WTC11 (cell line): ENCODE measurements at regions not wholly inside any gene's neighbourhood (a gene's known extent, or its start where the extent isn't known, plus 50 kb on each side); places are given as distances from the start of the nearest gene placed in this dataset.

Experiments used
- ATAC-seq: fragments of 200-7000 bp; cut with Tn5 transposase; 2 replicates; pipeline ENCODE4 v1.10.0; 2021; ENCODE audit warnings: mild to moderate bottlenecking, moderate library complexity
- CTCF ChIA-PET: fragments of 300-600 bp; sonication (Branson Sonifier 250); formaldehyde crosslinking; loops from one replicate; lab custom pipeline; 2021; ENCODE audit warnings: antibody characterized with exemption; lab: Charles Lee
- POLR2A ChIA-PET: fragments of 350-600 bp; sonication (Branson Sonifier 250); formaldehyde crosslinking; loops from one replicate; lab custom pipeline; 2021; ENCODE audit warnings: antibody characterized with exemption; lab: Charles Lee
- DNase-seq: peaks from one replicate; pipeline ENCODE4 v3.0.0; 2021; ENCODE audit warnings: low spot score
- H3K27ac Mint-ChIP-seq: 2 replicates; pipeline ENCODE4 v1.8.0; 2021; ENCODE audit warnings: mixed read lengths
- H3K27me3 Mint-ChIP-seq: 2 replicates; pipeline ENCODE4 v1.8.0; 2021; ENCODE audit warnings: low read depth, mild to moderate bottlenecking, moderate library complexity, mixed read lengths
- H3K36me3 Mint-ChIP-seq: 2 replicates; pipeline ENCODE4 v1.8.0; 2021; ENCODE audit warnings: mixed read lengths
- H3K4me1 Mint-ChIP-seq: 2 replicates; pipeline ENCODE4 v1.8.0; 2022; ENCODE audit warnings: mixed read lengths
- H3K4me3 Mint-ChIP-seq: 2 replicates; pipeline ENCODE4 v1.8.0; 2021; ENCODE audit warnings: mild to moderate bottlenecking, moderate library complexity, mixed read lengths
- H3K9me3 Mint-ChIP-seq: 2 replicates; pipeline ENCODE4 v1.8.0; 2021; ENCODE audit warnings: mixed read lengths
- AR ChIP-seq: fragments of 250-450 bp; sonication (Bioruptor Pico); IDR thresholded peaks from 2 replicates; pipeline ENCODE4 v1.9.0; 2021; ENCODE audit warnings: mild to moderate bottlenecking
- ARID4B ChIP-seq: sonication (generic); formaldehyde crosslinking; IDR thresholded peaks from 2 replicates; pipeline ENCODE4 v1.8.0; 2023; ENCODE audit warnings: missing genetic modification reagents, mild to moderate bottlenecking, borderline replicate concordance
- ATF3 ChIP-seq: sonication (generic); formaldehyde crosslinking; conservative IDR thresholded peaks from 2 replicates; pipeline ENCODE4 v1.8.1; 2022; ENCODE audit warnings: mild to moderate bottlenecking, missing genetic modification reagents
- GRHL2 ChIP-seq: fragments of 250-450 bp; sonication (Bioruptor Pico); IDR thresholded peaks from 2 replicates; pipeline ENCODE4 v1.8.0; 2022; ENCODE audit warnings: mild to moderate bottlenecking, moderate library complexity; ENCODE audit not compliant: insufficient replicate concordance, severe bottlenecking
- GTF2I ChIP-seq: fragments of 250-450 bp; sonication (Bioruptor Pico); conservative IDR thresholded peaks from 2 replicates; pipeline ENCODE4 v1.4.0; 2021; ENCODE audit warnings: mild to moderate bottlenecking
- KAT7 ChIP-seq: sonication (generic); formaldehyde crosslinking; IDR thresholded peaks from 2 replicates; pipeline ENCODE4 v1.8.1; 2023; ENCODE audit warnings: missing genetic modification reagents, mild to moderate bottlenecking, borderline replicate concordance
- NR3C1 ChIP-seq: sonication (generic); formaldehyde crosslinking; conservative IDR thresholded peaks from 2 replicates; pipeline ENCODE4 v1.8.1; 2023; ENCODE audit warnings: low read depth, mild to moderate bottlenecking, missing genetic modification reagents
- SMAD4 ChIP-seq: sonication (generic); formaldehyde crosslinking; IDR thresholded peaks from 2 replicates; pipeline ENCODE4 v1.8.0; 2022; ENCODE audit warnings: mild to moderate bottlenecking, missing genetic modification reagents
- SP1 ChIP-seq: sonication (generic); formaldehyde crosslinking; conservative IDR thresholded peaks from 2 replicates; pipeline ENCODE4 v1.8.1; 2022; ENCODE audit warnings: missing genetic modification reagents
- ZNF219 ChIP-seq: sonication (generic); formaldehyde crosslinking; IDR thresholded peaks from 2 replicates; pipeline ENCODE4 v1.8.0; 2023; ENCODE audit warnings: missing genetic modification reagents, mild to moderate bottlenecking, borderline replicate concordance
- ZNF232 ChIP-seq: sonication (generic); formaldehyde crosslinking; IDR thresholded peaks from 2 replicates; pipeline ENCODE4 v1.8.0; 2022; ENCODE audit warnings: mild to moderate bottlenecking, missing genetic modification reagents
- ZNF396 ChIP-seq: fragments of 250-450 bp; sonication (Bioruptor Pico); IDR thresholded peaks from 2 replicates; pipeline ENCODE4 v1.8.0; 2021; ENCODE audit warnings: mild to moderate bottlenecking, moderate library complexity, borderline replicate concordance
- ZNF423 ChIP-seq: fragments of 250-450 bp; sonication (Bioruptor Pico); IDR thresholded peaks from 2 replicates; pipeline ENCODE4 v2.1.2; 2022; ENCODE audit warnings: mild to moderate bottlenecking, moderate library complexity
- TF ChIP-seq, protein P1 (sequence below): sonication (generic); formaldehyde crosslinking; IDR thresholded peaks from 2 replicates; pipeline ENCODE4 v1.8.1; 2022; ENCODE audit warnings: low read depth, mild to moderate bottlenecking, moderate library complexity, missing genetic modification reagents, borderline replicate concordance
- TF ChIP-seq, protein P2 (sequence below): sonication (generic); formaldehyde crosslinking; IDR thresholded peaks from 2 replicates; pipeline ENCODE4 v1.8.1; 2023; ENCODE audit warnings: mild to moderate bottlenecking, missing genetic modification reagents, moderate library complexity
- TF ChIP-seq, protein P3 (sequence below): sonication (generic); formaldehyde crosslinking; IDR thresholded peaks from 2 replicates; pipeline ENCODE4 v1.8.1; 2022; ENCODE audit warnings: mild to moderate bottlenecking, moderate library complexity, missing genetic modification reagents
- TF ChIP-seq, protein P4 (sequence below): sonication (generic); formaldehyde crosslinking; IDR thresholded peaks from 2 replicates; pipeline ENCODE4 v1.8.1; 2022; ENCODE audit warnings: mild to moderate bottlenecking, missing genetic modification reagents, moderate library complexity, borderline replicate concordance

- DNase-seq: no peak
- Mint-ChIP-seq H3K27ac (no peak overlapping the region), H3K36me3 (no peaks in the 10 kb centered on the region), H3K27me3 (no peaks in the 10 kb centered on the region; the same call in 1 of the 2 replicates), H3K9me3 (peaks cover 6% of the 10 kb centered on the region), H3K4me1 (no peaks in the 10 kb centered on the region), H3K4me3 (no peak overlapping the region)
- ATAC-seq: no peak
- POLR2A ChIA-PET: interaction anchor here (0.5 kb wide), 1 partner anchor 763 kb away, joined by 3 read pairs; no protein-coding TSS in a partner anchor
- CTCF ChIA-PET: interaction anchor here (0.8 kb wide), 1 partner anchor 28 kb away, joined by 3 read pairs; no protein-coding TSS in a partner anchor
- TF ChIP-seq AR (CRISPR knock-in tag) (no peak), ARID4B (CRISPR knock-in tag) (no peak), ATF3 (CRISPR knock-in tag) (no peak), ZNF232 (CRISPR knock-in tag) (no peak), SP1 (CRISPR knock-in tag) (no peak), GRHL2 (CRISPR knock-in tag) (no peak), KAT7 (no peak), ZNF423 (no peak)
- TF ChIP-seq, protein P1, sequence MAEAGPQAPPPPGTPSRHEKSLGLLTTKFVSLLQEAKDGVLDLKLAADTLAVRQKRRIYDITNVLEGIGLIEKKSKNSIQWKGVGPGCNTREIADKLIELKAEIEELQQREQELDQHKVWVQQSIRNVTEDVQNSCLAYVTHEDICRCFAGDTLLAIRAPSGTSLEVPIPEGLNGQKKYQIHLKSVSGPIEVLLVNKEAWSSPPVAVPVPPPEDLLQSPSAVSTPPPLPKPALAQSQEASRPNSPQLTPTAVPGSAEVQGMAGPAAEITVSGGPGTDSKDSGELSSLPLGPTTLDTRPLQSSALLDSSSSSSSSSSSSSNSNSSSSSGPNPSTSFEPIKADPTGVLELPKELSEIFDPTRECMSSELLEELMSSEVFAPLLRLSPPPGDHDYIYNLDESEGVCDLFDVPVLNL (CRISPR knock-in tag): no peak
- TF ChIP-seq, protein P2, sequence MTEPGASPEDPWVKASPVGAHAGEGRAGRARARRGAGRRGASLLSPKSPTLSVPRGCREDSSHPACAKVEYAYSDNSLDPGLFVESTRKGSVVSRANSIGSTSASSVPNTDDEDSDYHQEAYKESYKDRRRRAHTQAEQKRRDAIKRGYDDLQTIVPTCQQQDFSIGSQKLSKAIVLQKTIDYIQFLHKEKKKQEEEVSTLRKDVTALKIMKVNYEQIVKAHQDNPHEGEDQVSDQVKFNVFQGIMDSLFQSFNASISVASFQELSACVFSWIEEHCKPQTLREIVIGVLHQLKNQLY (CRISPR knock-in tag): no peak
- TF ChIP-seq, all 79 proteins: peak for 0
Observed at GRCh38 chr20:19817017-19817416, 59.0 kb downstream of the RIN2 start.

DNA sequence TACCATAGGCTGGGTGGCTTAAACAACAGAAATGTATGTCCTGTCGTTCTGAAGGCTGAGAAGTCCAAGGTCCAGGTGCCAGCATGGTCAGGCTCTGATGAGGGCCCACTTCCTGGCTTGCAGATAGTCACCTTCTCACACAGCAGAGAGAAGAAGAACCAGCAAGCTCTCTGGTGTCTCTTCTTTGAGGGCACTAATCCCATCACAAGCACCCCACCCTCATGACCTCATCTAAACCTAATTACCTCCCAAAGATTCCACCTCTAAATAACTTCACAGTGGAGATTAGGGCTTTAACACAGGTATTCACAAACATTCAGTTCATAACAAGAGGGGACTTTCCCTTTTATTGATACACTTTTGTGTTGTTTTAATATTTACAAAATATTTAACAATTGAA, 61.1 kb downstream of the RIN2 start:
- Mint-ChIP-seq H3K9me3 (peaks cover 6% of the 10 kb centered on the region), H3K36me3 (no peaks in the 10 kb centered on the region), H3K27ac (no peak overlapping the region), H3K4me1 (peaks cover 11% of the 10 kb centered on the region), H3K27me3 (no peaks in the 10 kb centered on the region; the same call in 1 of the 2 replicates), H3K4me3 (no peak overlapping the region)
- ChIA-PET POLR2A (no interaction called here), CTCF (no interaction called here)
- ATAC-seq (no peak), DNase-seq (no peak)
- no peak for TF ChIP-seq ARID4B (CRISPR knock-in tag)
- TF ChIP-seq, protein P3, sequence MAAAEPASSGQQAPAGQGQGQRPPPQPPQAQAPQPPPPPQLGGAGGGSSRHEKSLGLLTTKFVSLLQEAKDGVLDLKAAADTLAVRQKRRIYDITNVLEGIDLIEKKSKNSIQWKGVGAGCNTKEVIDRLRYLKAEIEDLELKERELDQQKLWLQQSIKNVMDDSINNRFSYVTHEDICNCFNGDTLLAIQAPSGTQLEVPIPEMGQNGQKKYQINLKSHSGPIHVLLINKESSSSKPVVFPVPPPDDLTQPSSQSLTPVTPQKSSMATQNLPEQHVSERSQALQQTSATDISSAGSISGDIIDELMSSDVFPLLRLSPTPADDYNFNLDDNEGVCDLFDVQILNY (CRISPR knock-in tag): no peak
- no peak for TF ChIP-seq ZNF219
- no peak for TF ChIP-seq NR3C1 (CRISPR knock-in tag)
- TF ChIP-seq, protein P4, sequence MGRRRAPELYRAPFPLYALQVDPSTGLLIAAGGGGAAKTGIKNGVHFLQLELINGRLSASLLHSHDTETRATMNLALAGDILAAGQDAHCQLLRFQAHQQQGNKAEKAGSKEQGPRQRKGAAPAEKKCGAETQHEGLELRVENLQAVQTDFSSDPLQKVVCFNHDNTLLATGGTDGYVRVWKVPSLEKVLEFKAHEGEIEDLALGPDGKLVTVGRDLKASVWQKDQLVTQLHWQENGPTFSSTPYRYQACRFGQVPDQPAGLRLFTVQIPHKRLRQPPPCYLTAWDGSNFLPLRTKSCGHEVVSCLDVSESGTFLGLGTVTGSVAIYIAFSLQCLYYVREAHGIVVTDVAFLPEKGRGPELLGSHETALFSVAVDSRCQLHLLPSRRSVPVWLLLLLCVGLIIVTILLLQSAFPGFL: no peak
- TF ChIP-seq GTF2I (CRISPR knock-in tag): no peak
- no peak for TF ChIP-seq GRHL2 (CRISPR knock-in tag)
- no peak for TF ChIP-seq ZNF396
- TF ChIP-seq SMAD4 (CRISPR knock-in tag): no peak
